BJ (cell line): ENCODE measurements at regions not wholly inside any gene's neighbourhood (a gene's known extent, or its start where the extent isn't known, plus 50 kb on each side); places are given as distances from the start of the nearest gene placed in this dataset.

ENCODE experiments used
- CTCF ChIA-PET: fragments of 350-600 bp; formaldehyde crosslinking; extraction: SDS; loops from one replicate; lab custom pipeline; 2021; ENCODE audit warnings: antibody characterized with exemption, inconsistent platforms; lab: Yijun Ruan, JAX
- POLR2A ChIA-PET: fragments of 300-600 bp; sonication (Branson Sonifier 250); formaldehyde crosslinking; extraction: SDS; loops from one replicate; lab custom pipeline; 2021; ENCODE audit warnings: antibody characterized with exemption; lab: Charles Lee
- DNase-seq: peaks from one replicate; pipeline ENCODE4 v3.0.0-alpha.2; 2011; ENCODE audit warnings: low read depth
- H3K27me3 ChIP-seq: 2 replicates; pipeline ENCODE4 v1.6.0; 2011; ENCODE audit warnings: low read length; ENCODE audit not compliant: control insufficient read depth, insufficient read depth
- H3K36me3 ChIP-seq: 2 replicates; pipeline ENCODE4 v1.5.1; 2011; ENCODE audit warnings: low read length; ENCODE audit not compliant: control insufficient read depth, insufficient read depth
- H3K4me3 ChIP-seq: 2 replicates; pipeline ENCODE4 v1.5.1; 2011; ENCODE audit warnings: low read depth, mild to moderate bottlenecking, control low read depth, low read length
- TF ChIP-seq, protein P1 (sequence below): IDR thresholded peaks from 2 replicates; pipeline ENCODE4 v1.5.1; 2011; ENCODE audit warnings: low read depth, mild to moderate bottlenecking, control low read depth, inconsistent platforms, low read length, moderate library complexity; ENCODE audit not compliant: insufficient read depth

DNA sequence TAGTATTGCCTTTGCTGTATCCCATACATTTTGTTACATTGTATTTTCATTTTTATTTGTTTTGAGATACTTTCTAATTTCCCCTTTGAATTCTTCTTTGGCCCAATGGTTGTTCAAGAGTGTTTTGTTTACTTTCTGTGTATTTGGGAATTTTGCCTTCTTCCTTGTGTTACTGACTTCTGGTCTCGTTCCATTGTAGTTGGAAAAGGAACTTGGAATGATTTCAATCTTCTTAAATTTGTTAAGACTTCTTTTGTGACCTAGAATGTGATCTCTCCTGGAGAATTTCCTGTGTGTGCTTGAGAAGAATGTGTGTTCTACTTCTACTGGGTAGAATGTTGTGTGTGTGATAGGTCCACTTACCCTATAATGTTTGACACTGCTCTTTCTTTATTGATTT lies 304.4 kb upstream of the RTL1 start:
- H3K36me3 ChIP-seq = no peaks in the 10 kb centered on the region
- H3K27me3 ChIP-seq = no peaks in the 10 kb centered on the region
- no peak for DNase-seq
- TF ChIP-seq, protein P1, sequence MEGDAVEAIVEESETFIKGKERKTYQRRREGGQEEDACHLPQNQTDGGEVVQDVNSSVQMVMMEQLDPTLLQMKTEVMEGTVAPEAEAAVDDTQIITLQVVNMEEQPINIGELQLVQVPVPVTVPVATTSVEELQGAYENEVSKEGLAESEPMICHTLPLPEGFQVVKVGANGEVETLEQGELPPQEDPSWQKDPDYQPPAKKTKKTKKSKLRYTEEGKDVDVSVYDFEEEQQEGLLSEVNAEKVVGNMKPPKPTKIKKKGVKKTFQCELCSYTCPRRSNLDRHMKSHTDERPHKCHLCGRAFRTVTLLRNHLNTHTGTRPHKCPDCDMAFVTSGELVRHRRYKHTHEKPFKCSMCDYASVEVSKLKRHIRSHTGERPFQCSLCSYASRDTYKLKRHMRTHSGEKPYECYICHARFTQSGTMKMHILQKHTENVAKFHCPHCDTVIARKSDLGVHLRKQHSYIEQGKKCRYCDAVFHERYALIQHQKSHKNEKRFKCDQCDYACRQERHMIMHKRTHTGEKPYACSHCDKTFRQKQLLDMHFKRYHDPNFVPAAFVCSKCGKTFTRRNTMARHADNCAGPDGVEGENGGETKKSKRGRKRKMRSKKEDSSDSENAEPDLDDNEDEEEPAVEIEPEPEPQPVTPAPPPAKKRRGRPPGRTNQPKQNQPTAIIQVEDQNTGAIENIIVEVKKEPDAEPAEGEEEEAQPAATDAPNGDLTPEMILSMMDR = no peak
- H3K4me3 ChIP-seq = no peak overlapping the region
- CTCF ChIA-PET = no interaction called here
- POLR2A ChIA-PET = no interaction called here

DNA sequence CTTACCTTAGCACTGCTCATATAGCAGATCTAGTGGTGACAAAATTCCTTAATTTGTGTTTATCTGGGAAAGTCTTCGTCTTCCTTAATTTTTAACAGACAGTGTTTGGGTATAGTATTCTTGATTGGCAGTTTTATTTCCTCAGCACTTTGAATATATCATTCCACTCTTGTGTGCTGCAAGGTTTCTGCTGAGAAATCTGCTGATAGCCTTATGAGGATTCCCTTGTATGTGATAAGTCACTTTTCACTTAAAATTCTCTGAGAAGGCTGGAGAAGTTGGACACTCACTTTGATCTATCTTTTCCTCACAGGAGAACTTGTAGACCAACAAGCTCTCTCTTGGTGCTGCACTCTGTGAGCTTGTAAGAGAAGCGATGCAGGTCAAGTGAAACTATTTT lies 306.1 kb upstream of the RTL1 start:
- Histone ChIP-seq H3K27me3 (no peaks in the 10 kb centered on the region; the same call in 1 of the 2 replicates), H3K36me3 (no peaks in the 10 kb centered on the region), H3K4me3 (no peak overlapping the region)
- DNase-seq = no peak
- ChIA-PET CTCF (no interaction called here), POLR2A (no interaction called here)
- TF ChIP-seq, protein P1 = no peak

DNA sequence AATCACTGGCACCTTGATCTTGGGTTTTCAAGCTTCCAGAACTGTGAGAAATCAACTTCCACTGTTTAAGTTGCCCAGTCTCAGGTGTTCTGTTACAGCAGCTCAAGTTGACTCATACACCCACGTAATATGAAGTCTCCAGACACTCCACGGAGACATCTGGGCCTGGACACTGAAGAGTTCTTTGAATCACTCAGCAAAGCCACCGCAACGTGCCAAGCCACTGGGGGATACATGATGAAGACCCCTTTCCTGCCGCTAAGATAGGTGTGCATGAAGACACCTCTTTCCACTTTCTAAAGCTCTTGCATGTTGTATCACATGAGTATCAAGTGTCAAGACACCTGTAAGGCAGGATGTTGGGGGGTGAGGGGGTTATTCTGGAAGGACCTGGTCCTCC lies 311.7 kb upstream of the RTL1 start:
- ChIA-PET POLR2A (no interaction called here), CTCF (no interaction called here)
- H3K36me3 ChIP-seq = no peaks in the 10 kb centered on the region
- DNase-seq = no peak
- H3K4me3 ChIP-seq = no peak overlapping the region
- H3K27me3 ChIP-seq = peaks cover 3% of the 10 kb centered on the region; the same call in 1 of the 2 replicates
- TF ChIP-seq, protein P1 = no peak

DNA sequence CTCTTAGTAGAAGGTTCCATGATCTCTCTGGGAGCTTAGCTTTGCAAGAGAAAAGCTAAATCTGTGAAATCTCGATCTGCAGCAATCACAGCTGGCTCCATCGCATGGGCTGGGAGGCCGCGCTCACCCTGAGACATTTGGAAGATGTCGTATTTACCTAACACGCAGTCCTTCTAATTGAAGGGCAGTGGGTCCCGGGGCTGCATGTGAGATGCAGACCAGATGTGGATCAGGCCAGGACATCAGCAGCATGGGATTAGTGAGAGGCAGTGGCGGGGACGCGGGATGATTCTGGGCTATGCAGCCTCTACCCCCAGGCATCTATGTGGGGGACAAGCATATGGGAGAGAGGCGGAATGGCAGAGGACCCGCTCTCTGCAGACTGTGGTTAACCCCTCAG lies 312.4 kb upstream of the RTL1 start:
- Histone ChIP-seq H3K36me3 (no peaks in the 10 kb centered on the region), H3K4me3 (no peak overlapping the region), H3K27me3 (peaks cover 3% of the 10 kb centered on the region; the same call in 1 of the 2 replicates)
- TF ChIP-seq, protein P1 = no peak
- no peak for DNase-seq
- CTCF ChIA-PET = no interaction called here
- POLR2A ChIA-PET = no interaction called here

DNA sequence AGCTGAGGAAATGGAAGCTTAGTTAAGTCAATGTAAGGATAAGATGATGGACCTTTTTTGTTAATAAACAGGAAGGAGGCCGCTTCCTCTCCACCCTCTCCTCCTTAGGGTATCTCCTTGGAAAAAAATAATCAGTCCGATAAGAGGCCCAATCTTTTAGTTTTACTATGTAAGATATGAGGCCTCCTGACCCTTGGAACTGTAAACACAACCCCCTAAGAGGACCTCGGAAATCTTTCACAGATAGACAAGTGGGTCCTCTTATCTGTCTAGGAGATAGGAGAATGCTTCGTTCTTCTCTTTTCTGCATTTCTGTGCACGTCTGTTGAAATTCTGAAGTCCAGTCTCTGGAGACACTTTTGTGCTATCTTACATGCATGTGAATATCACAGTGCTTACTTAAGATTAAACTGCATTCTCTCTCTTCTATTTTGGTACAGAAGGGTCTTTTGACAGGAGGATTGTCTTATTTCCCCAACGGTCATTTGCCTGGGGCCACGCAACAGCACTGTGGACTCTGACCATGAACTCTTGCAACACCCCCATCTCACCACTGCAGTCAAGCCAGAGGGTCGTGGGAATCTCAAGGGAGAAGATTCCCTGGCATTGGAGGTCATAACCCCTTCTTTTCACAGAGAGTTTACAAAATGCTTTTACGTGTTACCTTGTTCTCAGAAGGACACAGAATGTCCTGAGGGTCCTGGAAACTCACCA lies 313.0 kb upstream of the RTL1 start:
- H3K4me3 ChIP-seq = no peak overlapping the region
- ChIA-PET POLR2A (no interaction called here), CTCF (no interaction called here)
- TF ChIP-seq, protein P1 = no peak
- no peak for DNase-seq
- H3K36me3 ChIP-seq = no peaks in the 10 kb centered on the region
- H3K27me3 ChIP-seq = peaks cover 3% of the 10 kb centered on the region; the same call in 1 of the 2 replicates
